GM23338 (cell line): ENCODE measurements at regions not wholly inside any gene's neighbourhood (a gene's known extent, or its start where the extent isn't known, plus 50 kb on each side); places are given as distances from the start of the nearest gene placed in this dataset.

Source experiments
- ATAC-seq: fragments of 200-7000 bp; cut with Tn5 transposase; 3 replicates; pipeline ENCODE4 v1.9.1; 2020
- DNase-seq: peaks from one replicate; pipeline ENCODE4 v3.0.0-alpha.2; 2015; ENCODE audit warnings: low spot score
- H2AFZ ChIP-seq: fragments of 200-600 bp; sonication (generic); 2 replicates; pipeline ENCODE4 v1.8.0; 2016; ENCODE audit warnings: antibody characterized with exemption, mild to moderate bottlenecking, moderate library complexity
- H3F3A ChIP-seq: fragments of 200-600 bp; sonication (generic); replicated peaks from 2 replicates; pipeline ENCODE4 v1.8.0; 2017; ENCODE audit warnings: antibody characterized with exemption, mixed run types, low read depth
- H3K27ac ChIP-seq: fragments of 200-600 bp; sonication (generic); 2 replicates; pipeline ENCODE4 v1.6.1; 2016; ENCODE audit warnings: low read depth
- H3K27me3 ChIP-seq: fragments of 200-600 bp; sonication (generic); 2 replicates; pipeline ENCODE4 v1.8.0; 2016; ENCODE audit warnings: mild to moderate bottlenecking, mixed run types, moderate library complexity; ENCODE audit not compliant: insufficient read depth
- H3K36me3 ChIP-seq: fragments of 200-600 bp; sonication (generic); 2 replicates; pipeline ENCODE4 v1.8.0; 2016; ENCODE audit warnings: mild to moderate bottlenecking; ENCODE audit not compliant: insufficient read depth
- H3K4me1 ChIP-seq: fragments of 200-600 bp; sonication (generic); 2 replicates; pipeline ENCODE4 v1.8.0; 2016; ENCODE audit warnings: mild to moderate bottlenecking, moderate library complexity; ENCODE audit not compliant: insufficient read depth
- H3K4me2 ChIP-seq: fragments of 200-600 bp; sonication (generic); 2 replicates; pipeline ENCODE4 v1.7.1; 2017; ENCODE audit warnings: mixed run types
- H3K4me3 ChIP-seq: fragments of 200-600 bp; sonication (generic); 2 replicates; pipeline ENCODE4 v1.6.1; 2016; ENCODE audit warnings: mixed run types
- H3K79me2 ChIP-seq: fragments of 200-600 bp; sonication (generic); replicated peaks from 2 replicates; pipeline ENCODE4 v1.8.0; 2017; ENCODE audit warnings: mild to moderate bottlenecking; ENCODE audit not compliant: insufficient read depth
- H3K9me2 ChIP-seq: fragments of 200-600 bp; sonication (generic); 2 replicates; pipeline ENCODE4 v1.8.0; 2017; ENCODE audit not compliant: insufficient read depth
- H4K20me1 ChIP-seq: fragments of 200-600 bp; sonication (generic); replicated peaks from 2 replicates; pipeline ENCODE4 v1.8.0; 2017; ENCODE audit warnings: mild to moderate bottlenecking; ENCODE audit not compliant: insufficient read depth
- H3K27ac Mint-ChIP-seq: 2 replicates; pipeline ENCODE4 v1.8.0; 2020; ENCODE audit warnings: inconsistent platforms, mild to moderate bottlenecking, moderate library complexity, mixed read lengths
- H3K27me3 Mint-ChIP-seq: 3 replicates; pipeline ENCODE4 v1.8.0; 2022; ENCODE audit warnings: low read depth, mild to moderate bottlenecking, moderate library complexity, mixed read lengths, inconsistent platforms; ENCODE audit not compliant: insufficient read depth, poor library complexity
- H3K36me3 Mint-ChIP-seq: 3 replicates; pipeline ENCODE4 v1.8.0; 2021; ENCODE audit warnings: low read depth, mild to moderate bottlenecking, inconsistent platforms, moderate library complexity, mixed read lengths
- H3K4me1 Mint-ChIP-seq: 3 replicates; pipeline ENCODE4 v1.8.0; 2020; ENCODE audit warnings: mild to moderate bottlenecking, inconsistent platforms, mixed read lengths
- H3K4me3 Mint-ChIP-seq: 3 replicates; pipeline ENCODE4 v1.8.0; 2021; ENCODE audit warnings: moderate library complexity, mild to moderate bottlenecking, inconsistent platforms, mixed read lengths
- H3K9me3 Mint-ChIP-seq: 3 replicates; pipeline ENCODE4 v1.8.0; 2020; ENCODE audit warnings: moderate library complexity, mild to moderate bottlenecking, inconsistent platforms, mixed read lengths
- CREB1 ChIP-seq: fragments of 250-450 bp; sonication (Bioruptor Pico); IDR thresholded peaks from 2 replicates; pipeline ENCODE4 v1.5.0; 2020; ENCODE audit warnings: low read depth, mild to moderate bottlenecking, moderate library complexity
- EZH2 ChIP-seq: fragments of 200-600 bp; sonication (generic); IDR thresholded peaks from one replicate; pipeline ENCODE4 v1.8.0; 2017; ENCODE audit warnings: antibody characterized with exemption, mild to moderate bottlenecking, low read depth; ENCODE audit not compliant: unreplicated experiment
- EZH2phosphoT487 ChIP-seq: fragments of 200-600 bp; sonication (generic); IDR thresholded peaks from one replicate; pipeline ENCODE4 v1.8.1; 2018; ENCODE audit warnings: antibody characterized with exemption; ENCODE audit not compliant: unreplicated experiment
- JUNB ChIP-seq: IDR thresholded peaks from one replicate; pipeline ENCODE4 v1.6.1; 2016; ENCODE audit warnings: antibody characterized with exemption; ENCODE audit not compliant: unreplicated experiment
- NANOG ChIP-seq: IDR thresholded peaks from 2 replicates; pipeline ENCODE4 v1.6.1; 2016; ENCODE audit warnings: antibody characterized with exemption, borderline replicate concordance
- POLR2AphosphoS5 ChIP-seq: IDR thresholded peaks from 2 replicates; pipeline ENCODE4 v1.6.1; 2016; ENCODE audit warnings: antibody characterized with exemption, low read depth
- STAT1 ChIP-seq: IDR thresholded peaks from one replicate; pipeline ENCODE4 v1.6.1; 2016; ENCODE audit warnings: antibody characterized with exemption; ENCODE audit not compliant: unreplicated experiment
- ZNF114 ChIP-seq: fragments of 250-450 bp; sonication (Bioruptor Pico); IDR thresholded peaks from 2 replicates; pipeline ENCODE4 v1.5.0; 2020; ENCODE audit warnings: mild to moderate bottlenecking, moderate library complexity
- ZNF331 ChIP-seq: fragments of 250-450 bp; sonication (Bioruptor Pico); IDR thresholded peaks from 2 replicates; pipeline ENCODE4 v1.5.0; 2020; ENCODE audit warnings: low read depth, mild to moderate bottlenecking, moderate library complexity
- ZNF462 ChIP-seq: fragments of 250-450 bp; sonication (Bioruptor Pico); IDR thresholded peaks from 2 replicates; pipeline ENCODE4 v1.5.0; 2020; ENCODE audit warnings: mild to moderate bottlenecking, moderate library complexity
- TF ChIP-seq, protein P1 (sequence below): IDR thresholded peaks from 2 replicates; pipeline ENCODE4 v1.6.1; 2016; ENCODE audit warnings: antibody characterized with exemption
- TF ChIP-seq, protein P2 (sequence below): IDR thresholded peaks from one replicate; pipeline ENCODE4 v1.6.1; 2018; ENCODE audit warnings: antibody characterized with exemption; ENCODE audit not compliant: unreplicated experiment
- TF ChIP-seq, protein P3 (sequence below), 2 experiments: fragments of 200-600 bp in 1 of 2; sonication (generic) in 1 of 2; conservative IDR thresholded peaks; 2 replicates each; pipeline versions ENCODE4 v1.5.1 to v1.6.1; 2016 to 2017; ENCODE audit warnings: antibody characterized with exemption in 2 of 2, low read depth in 2 of 2, mild to moderate bottlenecking in 2 of 2, moderate library complexity in 1 of 2

DNA sequence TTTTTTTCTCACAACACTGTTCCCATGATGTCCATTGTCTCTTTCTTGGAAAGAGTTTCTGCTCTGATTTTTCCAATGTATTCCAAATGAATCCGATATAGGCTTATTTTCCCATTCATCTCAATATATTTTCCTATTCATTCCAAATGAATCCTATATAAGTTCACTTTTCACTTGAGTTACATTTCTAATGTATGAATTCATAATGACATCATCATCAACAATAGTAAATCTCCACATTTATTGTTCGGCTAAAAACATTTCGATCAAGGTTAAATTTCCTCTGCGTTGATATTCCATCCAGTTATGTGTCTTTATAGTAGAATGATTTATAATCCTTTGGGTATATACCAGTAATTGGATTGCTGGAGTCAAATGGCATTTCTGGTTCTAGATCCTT is 76.7 kb upstream of the SLC8A1 start:
- Histone ChIP-seq H3K27ac (no peak overlapping the region), H3K9me2 (peaks cover 5% of the 10 kb centered on the region), H3K4me1 (no peaks in the 10 kb centered on the region), H3K27me3 (no peaks in the 10 kb centered on the region), H3K36me3 (no peaks in the 10 kb centered on the region), H3K79me2 (no peaks in the 10 kb centered on the region), H3K4me3 (no peak overlapping the region), H3K4me2 (no peak overlapping the region), H3F3A (no peaks in the 10 kb centered on the region), H4K20me1 (no peaks in the 10 kb centered on the region), H2AFZ (no peak overlapping the region)
- Mint-ChIP-seq H3K9me3 (no peaks in the 10 kb centered on the region; the same call in 1 of the 3 replicates), H3K27ac (no peak overlapping the region), H3K27me3 (no peaks in the 10 kb centered on the region), H3K4me3 (no peak overlapping the region), H3K36me3 (no peaks in the 10 kb centered on the region), H3K4me1 (0 out of 3 replicates have a peak, but pooled peaks cover 2% of the 10 kb centered on the region)
- DNase-seq (no peak), ATAC-seq (no peak)
- TF ChIP-seq ZNF114 (CRISPR knock-in tag) (no peak), JUNB (no peak), STAT1 (no peak), EZH2phosphoT487 (no peak), EZH2 (no peak), ZNF331 (CRISPR knock-in tag) (no peak), ZNF462 (no peak), CREB1 (CRISPR knock-in tag) (no peak), POLR2AphosphoS5 (no peak), NANOG (no peak)
- TF ChIP-seq, protein P1, sequence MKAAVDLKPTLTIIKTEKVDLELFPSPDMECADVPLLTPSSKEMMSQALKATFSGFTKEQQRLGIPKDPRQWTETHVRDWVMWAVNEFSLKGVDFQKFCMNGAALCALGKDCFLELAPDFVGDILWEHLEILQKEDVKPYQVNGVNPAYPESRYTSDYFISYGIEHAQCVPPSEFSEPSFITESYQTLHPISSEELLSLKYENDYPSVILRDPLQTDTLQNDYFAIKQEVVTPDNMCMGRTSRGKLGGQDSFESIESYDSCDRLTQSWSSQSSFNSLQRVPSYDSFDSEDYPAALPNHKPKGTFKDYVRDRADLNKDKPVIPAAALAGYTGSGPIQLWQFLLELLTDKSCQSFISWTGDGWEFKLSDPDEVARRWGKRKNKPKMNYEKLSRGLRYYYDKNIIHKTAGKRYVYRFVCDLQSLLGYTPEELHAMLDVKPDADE: no peak
- TF ChIP-seq, protein P2, sequence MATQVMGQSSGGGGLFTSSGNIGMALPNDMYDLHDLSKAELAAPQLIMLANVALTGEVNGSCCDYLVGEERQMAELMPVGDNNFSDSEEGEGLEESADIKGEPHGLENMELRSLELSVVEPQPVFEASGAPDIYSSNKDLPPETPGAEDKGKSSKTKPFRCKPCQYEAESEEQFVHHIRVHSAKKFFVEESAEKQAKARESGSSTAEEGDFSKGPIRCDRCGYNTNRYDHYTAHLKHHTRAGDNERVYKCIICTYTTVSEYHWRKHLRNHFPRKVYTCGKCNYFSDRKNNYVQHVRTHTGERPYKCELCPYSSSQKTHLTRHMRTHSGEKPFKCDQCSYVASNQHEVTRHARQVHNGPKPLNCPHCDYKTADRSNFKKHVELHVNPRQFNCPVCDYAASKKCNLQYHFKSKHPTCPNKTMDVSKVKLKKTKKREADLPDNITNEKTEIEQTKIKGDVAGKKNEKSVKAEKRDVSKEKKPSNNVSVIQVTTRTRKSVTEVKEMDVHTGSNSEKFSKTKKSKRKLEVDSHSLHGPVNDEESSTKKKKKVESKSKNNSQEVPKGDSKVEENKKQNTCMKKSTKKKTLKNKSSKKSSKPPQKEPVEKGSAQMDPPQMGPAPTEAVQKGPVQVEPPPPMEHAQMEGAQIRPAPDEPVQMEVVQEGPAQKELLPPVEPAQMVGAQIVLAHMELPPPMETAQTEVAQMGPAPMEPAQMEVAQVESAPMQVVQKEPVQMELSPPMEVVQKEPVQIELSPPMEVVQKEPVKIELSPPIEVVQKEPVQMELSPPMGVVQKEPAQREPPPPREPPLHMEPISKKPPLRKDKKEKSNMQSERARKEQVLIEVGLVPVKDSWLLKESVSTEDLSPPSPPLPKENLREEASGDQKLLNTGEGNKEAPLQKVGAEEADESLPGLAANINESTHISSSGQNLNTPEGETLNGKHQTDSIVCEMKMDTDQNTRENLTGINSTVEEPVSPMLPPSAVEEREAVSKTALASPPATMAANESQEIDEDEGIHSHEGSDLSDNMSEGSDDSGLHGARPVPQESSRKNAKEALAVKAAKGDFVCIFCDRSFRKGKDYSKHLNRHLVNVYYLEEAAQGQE: no peak
- TF ChIP-seq, protein P3, sequence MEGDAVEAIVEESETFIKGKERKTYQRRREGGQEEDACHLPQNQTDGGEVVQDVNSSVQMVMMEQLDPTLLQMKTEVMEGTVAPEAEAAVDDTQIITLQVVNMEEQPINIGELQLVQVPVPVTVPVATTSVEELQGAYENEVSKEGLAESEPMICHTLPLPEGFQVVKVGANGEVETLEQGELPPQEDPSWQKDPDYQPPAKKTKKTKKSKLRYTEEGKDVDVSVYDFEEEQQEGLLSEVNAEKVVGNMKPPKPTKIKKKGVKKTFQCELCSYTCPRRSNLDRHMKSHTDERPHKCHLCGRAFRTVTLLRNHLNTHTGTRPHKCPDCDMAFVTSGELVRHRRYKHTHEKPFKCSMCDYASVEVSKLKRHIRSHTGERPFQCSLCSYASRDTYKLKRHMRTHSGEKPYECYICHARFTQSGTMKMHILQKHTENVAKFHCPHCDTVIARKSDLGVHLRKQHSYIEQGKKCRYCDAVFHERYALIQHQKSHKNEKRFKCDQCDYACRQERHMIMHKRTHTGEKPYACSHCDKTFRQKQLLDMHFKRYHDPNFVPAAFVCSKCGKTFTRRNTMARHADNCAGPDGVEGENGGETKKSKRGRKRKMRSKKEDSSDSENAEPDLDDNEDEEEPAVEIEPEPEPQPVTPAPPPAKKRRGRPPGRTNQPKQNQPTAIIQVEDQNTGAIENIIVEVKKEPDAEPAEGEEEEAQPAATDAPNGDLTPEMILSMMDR (conservative IDR thresholded peaks at IDR 0.05; ENCODE audit: low read depth in 2 of 2): no peak
